Astrocyte (in vitro differentiated cells and primary cell): ENCODE measurements at regions not wholly inside any gene's neighbourhood (a gene's known extent, or its start where the extent isn't known, plus 50 kb on each side); places are given as distances from the start of the nearest gene placed in this dataset.

Experiments used
- EZH2 ChIP-seq: IDR thresholded peaks from 2 replicates; pipeline ENCODE4 v1.6.1; 2012; ENCODE audit warnings: mild to moderate bottlenecking, low read length, inconsistent platforms; ENCODE audit not compliant: insufficient read depth
- TF ChIP-seq, protein P1 (sequence below): IDR thresholded peaks from 2 replicates; pipeline ENCODE4 v1.5.1; 2011; ENCODE audit warnings: low read depth, mild to moderate bottlenecking, inconsistent platforms, low read length, moderate library complexity; ENCODE audit not compliant: insufficient read depth

DNA sequence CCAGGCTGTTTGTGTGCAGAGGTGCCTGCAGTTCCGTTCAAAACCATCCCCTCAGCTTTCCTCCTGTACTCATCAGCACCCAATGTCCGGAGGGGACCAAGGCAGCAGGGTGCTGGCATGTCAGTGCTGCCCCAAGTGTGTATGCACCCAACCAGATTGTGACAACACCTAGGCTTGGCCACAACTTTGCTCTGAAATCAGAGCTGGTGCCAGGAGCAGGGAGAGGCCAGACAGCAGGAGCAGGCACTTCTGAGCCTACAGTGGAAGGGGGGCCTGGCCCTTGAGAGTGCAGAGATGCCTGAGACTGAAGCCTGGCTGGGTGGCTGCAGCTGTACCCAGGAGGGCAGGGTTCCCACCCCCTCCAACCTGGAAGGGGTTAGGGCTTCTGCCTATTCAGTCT lies 56.5 kb upstream of the RASGEF1B start:
- TF ChIP-seq, protein P1, sequence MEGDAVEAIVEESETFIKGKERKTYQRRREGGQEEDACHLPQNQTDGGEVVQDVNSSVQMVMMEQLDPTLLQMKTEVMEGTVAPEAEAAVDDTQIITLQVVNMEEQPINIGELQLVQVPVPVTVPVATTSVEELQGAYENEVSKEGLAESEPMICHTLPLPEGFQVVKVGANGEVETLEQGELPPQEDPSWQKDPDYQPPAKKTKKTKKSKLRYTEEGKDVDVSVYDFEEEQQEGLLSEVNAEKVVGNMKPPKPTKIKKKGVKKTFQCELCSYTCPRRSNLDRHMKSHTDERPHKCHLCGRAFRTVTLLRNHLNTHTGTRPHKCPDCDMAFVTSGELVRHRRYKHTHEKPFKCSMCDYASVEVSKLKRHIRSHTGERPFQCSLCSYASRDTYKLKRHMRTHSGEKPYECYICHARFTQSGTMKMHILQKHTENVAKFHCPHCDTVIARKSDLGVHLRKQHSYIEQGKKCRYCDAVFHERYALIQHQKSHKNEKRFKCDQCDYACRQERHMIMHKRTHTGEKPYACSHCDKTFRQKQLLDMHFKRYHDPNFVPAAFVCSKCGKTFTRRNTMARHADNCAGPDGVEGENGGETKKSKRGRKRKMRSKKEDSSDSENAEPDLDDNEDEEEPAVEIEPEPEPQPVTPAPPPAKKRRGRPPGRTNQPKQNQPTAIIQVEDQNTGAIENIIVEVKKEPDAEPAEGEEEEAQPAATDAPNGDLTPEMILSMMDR: no peak
- TF ChIP-seq EZH2: no peak
